HG02852 (cell line): ENCODE measurements at regions not wholly inside any gene's neighbourhood (a gene's known extent, or its start where the extent isn't known, plus 50 kb on each side); places are given as distances from the start of the nearest gene placed in this dataset.
"Not testable (repeated sequence)": the region's sequence is repeated elsewhere in the genome, so short reads cannot be mapped to it uniquely, and the experiment has no call there.

ENCODE experiments used
- ATAC-seq: cut with Tn5 transposase; IDR thresholded peaks from one replicate; pipeline ENCODE4 v1.9.1; 2021; ENCODE audit warnings: mild to moderate bottlenecking, moderate library complexity; ENCODE audit not compliant: unreplicated experiment

- no peak for ATAC-seq
Observed at GRCh38 chr6:11307226-11307625, 74.8 kb upstream of the NEDD9 start.

- no peak for ATAC-seq
Observed at GRCh38 chr6:11304946-11305345, 72.5 kb upstream of the NEDD9 start.

- not testable (repeated sequence) for ATAC-seq
Observed at GRCh38 chr6:11299876-11300428, 67.5 kb upstream of the NEDD9 start.

GRCh38 chr6:11299421-11299784 is 66.9 kb upstream of the NEDD9 start:
- ATAC-seq, result not testable (repeated sequence)

GRCh38 chr6:11298651-11299420 is 66.4 kb upstream of the NEDD9 start:
- ATAC-seq, result no peak

- ATAC-seq, result no peak
Observed at GRCh38 chr6:11297376-11297729, 64.9 kb upstream of the NEDD9 start.

- no peak for ATAC-seq
Observed at GRCh38 chr6:11296449-11297375, 64.2 kb upstream of the NEDD9 start.

GRCh38 chr6:11295969-11296368 is 63.5 kb upstream of the NEDD9 start:
- ATAC-seq, result no peak

- no peak for ATAC-seq
Observed at GRCh38 chr6:11294228-11294627, 61.8 kb upstream of the NEDD9 start.

- ATAC-seq, result no peak
Observed at GRCh38 chr6:11292594-11293236, 60.2 kb upstream of the NEDD9 start.

- no peak for ATAC-seq
Observed at GRCh38 chr6:11292091-11292490, 59.6 kb upstream of the NEDD9 start.

- peak; percentile 50 for ATAC-seq
Observed at GRCh38 chr6:11291582-11291981, 59.1 kb upstream of the NEDD9 start.

- no peak for ATAC-seq
Observed at GRCh38 chr6:11290027-11290426, 57.6 kb upstream of the NEDD9 start.

GRCh38 chr6:11288065-11288464 is 55.6 kb upstream of the NEDD9 start:
- ATAC-seq, result no peak

- ATAC-seq, result no peak
Observed at GRCh38 chr6:11284996-11285395, 52.5 kb upstream of the NEDD9 start.

- ATAC-seq, result no peak
Observed at GRCh38 chr6:11283629-11284028, 51.2 kb upstream of the NEDD9 start.

GRCh38 chr6:11282875-11283274 is 50.4 kb upstream of the NEDD9 start:
- ATAC-seq, result no peak
